PC-9 (cell line): ENCODE measurements at regions not wholly inside any gene's neighbourhood (a gene's known extent, or its start where the extent isn't known, plus 50 kb on each side); places are given as distances from the start of the nearest gene placed in this dataset.

Experiments used
- CTCF ChIP-seq: fragments of 200-600 bp; sonication (generic); conservative IDR thresholded peaks from 2 replicates; pipeline ENCODE4 v1.6.1; 2017; ENCODE audit warnings: mixed run types, antibody characterized with exemption, mild to moderate bottlenecking, moderate library complexity
- EZH2 ChIP-seq: fragments of 200-600 bp; sonication (generic); IDR thresholded peaks from 2 replicates; pipeline ENCODE4 v1.8.0; 2017; ENCODE audit warnings: antibody characterized with exemption, low read depth

GRCh38 chr12:3437986-3438385, 53.0 kb upstream of the PRMT8 start:
- TF ChIP-seq CTCF (no peak), EZH2 (no peak)
